Suprapubic skin (tissue), 3 donors: ENCODE measurements at regions not wholly inside any gene's neighbourhood (a gene's known extent, or its start where the extent isn't known, plus 50 kb on each side); places are given as distances from the start of the nearest gene placed in this dataset.

Experiments used
- CTCF ChIP-seq, 2 donors: fragments of 200-600 bp in 1 of 2; fragments of 450-650 bp in 1 of 2; sonication (generic) in 1 of 2; IDR thresholded peaks; one replicate each; pipeline ENCODE4 v1.5.1; 2016 to 2019; ENCODE audit warnings: antibody characterized with exemption in 2 of 2, mild to moderate bottlenecking in 1 of 2, moderate library complexity in 1 of 2
- POLR2A ChIP-seq, 2 donors: fragments of 450-650 bp; IDR thresholded peaks; one replicate each; pipeline ENCODE4 v1.6.1; 2017; ENCODE audit warnings: antibody characterized with exemption in 2 of 2, mild to moderate bottlenecking in 2 of 2, moderate library complexity in 2 of 2

- TF ChIP-seq POLR2A (IDR thresholded peaks at IDR 0.05): no peak
- TF ChIP-seq CTCF (IDR thresholded peaks at IDR 0.05): no peak
These were observed 223.3 kb downstream of the RPS29 start for GRCh38 chr14:49362916-49363315.
